HG02798 (cell line): ENCODE measurements at regions not wholly inside any gene's neighbourhood (a gene's known extent, or its start where the extent isn't known, plus 50 kb on each side); places are given as distances from the start of the nearest gene placed in this dataset.

Experiments used
- ATAC-seq: cut with Tn5 transposase; IDR thresholded peaks from one replicate; pipeline ENCODE4 v1.9.1; 2021; ENCODE audit warnings: mild to moderate bottlenecking; ENCODE audit not compliant: unreplicated experiment, poor library complexity

- ATAC-seq, result no peak
Measured at GRCh38 chr6:119598883-119599282, 249.3 kb upstream of the MAN1A1 start.

GRCh38 chr6:119594907-119595306 lies 245.3 kb upstream of the MAN1A1 start:
- ATAC-seq, result no peak

GRCh38 chr6:119591235-119591634 lies 241.7 kb upstream of the MAN1A1 start:
- no peak for ATAC-seq

GRCh38 chr6:119590066-119590465 lies 240.5 kb upstream of the MAN1A1 start:
- no peak for ATAC-seq

- no peak for ATAC-seq
Measured at GRCh38 chr6:119587537-119587936, 238.0 kb upstream of the MAN1A1 start.

- ATAC-seq, result peak; percentile 96
Measured at GRCh38 chr6:119586250-119586882, 236.8 kb upstream of the MAN1A1 start.

GRCh38 chr6:119584088-119584487 lies 234.5 kb upstream of the MAN1A1 start:
- ATAC-seq, result no peak

- ATAC-seq, result no peak
Measured at GRCh38 chr6:119581220-119581619, 231.7 kb upstream of the MAN1A1 start.

GRCh38 chr6:119575721-119576120 lies 226.2 kb upstream of the MAN1A1 start:
- no peak for ATAC-seq

- no peak for ATAC-seq
Measured at GRCh38 chr6:119568580-119568979, 219.0 kb upstream of the MAN1A1 start.

GRCh38 chr6:119566546-119567260 lies 217.1 kb upstream of the MAN1A1 start:
- no peak for ATAC-seq

GRCh38 chr6:119565893-119566292 lies 216.3 kb upstream of the MAN1A1 start:
- ATAC-seq, result no peak

- peak; percentile 41 for ATAC-seq
Measured at GRCh38 chr6:119562168-119562567, 212.6 kb upstream of the MAN1A1 start.

GRCh38 chr6:119559586-119559985 lies 210.0 kb upstream of the MAN1A1 start:
- ATAC-seq, result no peak

- ATAC-seq, result no peak
Measured at GRCh38 chr6:119557239-119557638, 207.7 kb upstream of the MAN1A1 start.

GRCh38 chr6:119552021-119552420 lies 202.5 kb upstream of the MAN1A1 start:
- ATAC-seq, result no peak

GRCh38 chr6:119547024-119547423 lies 197.5 kb upstream of the MAN1A1 start:
- no peak for ATAC-seq

GRCh38 chr6:119545245-119545644 lies 195.7 kb upstream of the MAN1A1 start:
- ATAC-seq, result no peak

- ATAC-seq, result no peak
Measured at GRCh38 chr6:119544325-119545175, 195.0 kb upstream of the MAN1A1 start.

GRCh38 chr6:119543332-119543731 lies 193.8 kb upstream of the MAN1A1 start:
- no peak for ATAC-seq

GRCh38 chr6:119542037-119542436 lies 192.5 kb upstream of the MAN1A1 start:
- no peak for ATAC-seq
